ENCODE measurements at regions not wholly inside any gene's neighbourhood (a gene's known extent, or its start where the extent isn't known, plus 50 kb on each side); places are given as distances from the start of the nearest gene placed in this dataset.
"Not testable (repeated sequence)": the region's sequence is repeated elsewhere in the genome, so short reads cannot be mapped to it uniquely, and the experiment has no call there.

- H3K4me3 ChIP-seq (ENCODE audit: low read depth, low read length), result no peak overlapping the region
- TF ChIP-seq CTCF (IDR thresholded peaks at IDR 0.05; ENCODE audit: borderline replicate concordance, insufficient read depth, low read depth, low read length), result no peak
These were observed 100.9 kb upstream of the NR3C2 start for GRCh38 chr4:148542922-148543623.

GRCh38 chr4:148540622-148541326 lies 98.6 kb upstream of the NR3C2 start:
- H3K4me3 ChIP-seq (ENCODE audit: low read depth, low read length), result no peak overlapping the region
- TF ChIP-seq CTCF (IDR thresholded peaks at IDR 0.05; ENCODE audit: borderline replicate concordance, insufficient read depth, low read depth, low read length), result no peak

GRCh38 chr4:148539387-148539786 lies 97.2 kb upstream of the NR3C2 start:
- no peak for TF ChIP-seq CTCF (IDR thresholded peaks at IDR 0.05; ENCODE audit: borderline replicate concordance, insufficient read depth, low read depth, low read length)

GRCh38 chr4:148533851-148534250 lies 91.6 kb upstream of the NR3C2 start:
- H3K4me3 ChIP-seq (ENCODE audit: low read depth, low read length), result not testable (repeated sequence)

More at GRCh38 chr4:148539387-148539786, 97.2 kb upstream of the NR3C2 start:
- H3K4me3 ChIP-seq (ENCODE audit: low read depth, low read length), result no peak overlapping the region

GRCh38 chr4:148530114-148530513 lies 87.9 kb upstream of the NR3C2 start:
- no peak overlapping the region for H3K4me3 ChIP-seq (ENCODE audit: low read depth, low read length)
- no peak for TF ChIP-seq CTCF (IDR thresholded peaks at IDR 0.05; ENCODE audit: borderline replicate concordance, insufficient read depth, low read depth, low read length)

GRCh38 chr4:148527571-148527970 lies 85.4 kb upstream of the NR3C2 start:
- TF ChIP-seq CTCF (IDR thresholded peaks at IDR 0.05; ENCODE audit: borderline replicate concordance, insufficient read depth, low read depth, low read length), result no peak
- H3K4me3 ChIP-seq (ENCODE audit: low read depth, low read length), result no peak overlapping the region

GRCh38 chr4:148522995-148523394 lies 80.8 kb upstream of the NR3C2 start:
- H3K4me3 ChIP-seq (ENCODE audit: low read depth, low read length), result no peak overlapping the region
- no peak for TF ChIP-seq CTCF (IDR thresholded peaks at IDR 0.05; ENCODE audit: borderline replicate concordance, insufficient read depth, low read depth, low read length)
